ENCODE measurements at regions not wholly inside any gene's neighbourhood (a gene's known extent, or its start where the extent isn't known, plus 50 kb on each side); places are given as distances from the start of the nearest gene placed in this dataset.

DNA sequence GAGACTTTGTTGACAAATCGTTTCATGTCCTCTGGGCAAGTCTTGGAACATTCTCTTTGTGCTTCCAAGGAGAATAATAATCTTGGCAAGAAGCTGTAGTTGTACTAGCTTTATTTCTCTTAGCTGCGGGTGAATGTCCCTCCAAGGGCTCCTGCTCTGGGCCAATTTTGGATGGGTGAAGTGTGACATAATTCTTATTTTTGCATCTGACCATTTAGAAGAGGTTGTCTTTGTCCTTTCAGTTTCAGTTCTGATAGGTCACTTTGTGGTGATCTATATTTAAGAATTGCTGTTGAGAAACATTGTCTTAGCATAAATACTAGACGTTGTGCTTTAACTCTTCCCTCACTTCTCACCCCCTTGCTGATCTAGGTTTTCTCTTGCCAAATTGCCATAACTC lies 164.8 kb upstream of the RORA start:
- no peak overlapping the region for H3K27ac Mint-ChIP-seq
- no peaks in the 10 kb centered on the region for H3K4me1 Mint-ChIP-seq
- H3K4me3 Mint-ChIP-seq = no peak overlapping the region

GRCh38 chr15:61393524-61393923 lies 164.4 kb upstream of the RORA start:
- peaks cover 11% of the 10 kb centered on the region for H3K27me3 Mint-ChIP-seq
- peaks cover 2% of the 10 kb centered on the region for H3K27me3 ChIP-seq (ENCODE audit: control insufficient read depth, insufficient read depth, low read length)
- H3K4me1 Mint-ChIP-seq = no peaks in the 10 kb centered on the region
- DNase-seq (no peak), ATAC-seq (ENCODE audit: low read depth in 2 of 2) (no peak)
- no peaks in the 10 kb centered on the region for H3K4me1 ChIP-seq (ENCODE audit: control insufficient read depth, insufficient read depth, low read length, poor library complexity, severe bottlenecking)
- H3K36me3 ChIP-seq (ENCODE audit: control insufficient read depth, insufficient read depth, low read length) = no peaks in the 10 kb centered on the region
- H3K4me3 Mint-ChIP-seq = no peak overlapping the region
- H3K9me3 Mint-ChIP-seq = peaks cover 0 to 3% (median under 1%) of the 10 kb centered on the region in 7 donors
- H3K4me3 ChIP-seq (ENCODE audit: low read depth, low read length) = no peak overlapping the region
- no peak overlapping the region for H3K27ac Mint-ChIP-seq
- H3K36me3 Mint-ChIP-seq = no peaks in the 10 kb centered on the region
- no peak overlapping the region for H3K27ac ChIP-seq (ENCODE audit: insufficient read depth, low read length, poor library complexity, severe bottlenecking)
- H3K9me3 ChIP-seq (ENCODE audit: control insufficient read depth in 2 of 2, low read length in 2 of 2) = no peaks in the 10 kb centered on the region

More for the DNA sequence above, 164.8 kb upstream of the RORA start:
- Histone ChIP-seq H3K4me1 (ENCODE audit: control insufficient read depth, insufficient read depth, low read length, poor library complexity, severe bottlenecking) (no peaks in the 10 kb centered on the region), H3K4me3 (ENCODE audit: low read depth, low read length) (no peak overlapping the region), H3K36me3 (ENCODE audit: control insufficient read depth, insufficient read depth, low read length) (no peaks in the 10 kb centered on the region), H3K27me3 (ENCODE audit: control insufficient read depth, insufficient read depth, low read length) (peaks cover 2% of the 10 kb centered on the region), H3K27ac (ENCODE audit: insufficient read depth, low read length, poor library complexity, severe bottlenecking) (no peak overlapping the region), H3K9me3 (ENCODE audit: control insufficient read depth in 2 of 2, low read length in 2 of 2) (no peaks in the 10 kb centered on the region)
- Mint-ChIP-seq H3K36me3 (no peaks in the 10 kb centered on the region), H3K9me3 (peaks cover 0 to 3% (median 0%) of the 10 kb centered on the region in 7 donors), H3K27me3 (peaks cover 10% of the 10 kb centered on the region)
- DNase-seq = no peak
- no peak for ATAC-seq (ENCODE audit: low read depth in 2 of 2)

DNA sequence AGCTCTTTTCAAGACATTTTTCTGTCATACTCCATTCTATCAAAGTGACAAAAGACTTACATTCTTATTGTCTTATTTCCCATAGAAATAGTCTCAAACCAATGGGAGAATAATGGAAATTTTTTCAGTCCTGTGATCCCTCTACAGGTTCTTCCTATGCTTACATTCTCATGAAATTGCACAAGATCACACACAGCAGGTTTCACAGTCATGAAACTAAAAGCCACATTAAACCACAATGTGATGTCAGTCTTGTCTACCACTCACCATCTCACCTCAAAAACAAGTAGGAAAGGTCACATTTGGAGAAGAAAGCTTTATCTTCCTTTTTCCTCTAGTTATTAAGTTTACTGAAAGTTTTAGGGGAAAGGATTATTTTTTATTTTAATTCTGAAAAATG lies 161.0 kb upstream of the RORA start:
- H3K4me3 ChIP-seq (ENCODE audit: low read depth, low read length) = no peak overlapping the region
- H3K9me3 ChIP-seq (ENCODE audit: control insufficient read depth in 2 of 2, low read length in 2 of 2) = no peaks in the 10 kb centered on the region
- H3K4me1 ChIP-seq (ENCODE audit: control insufficient read depth, insufficient read depth, low read length, poor library complexity, severe bottlenecking) = no peaks in the 10 kb centered on the region
- Mint-ChIP-seq H3K9me3 (peaks cover 0 to 4% (median 3%) of the 10 kb centered on the region in 7 donors), H3K4me3 (no peak overlapping the region), H3K27ac (no peak overlapping the region), H3K36me3 (no peaks in the 10 kb centered on the region), H3K27me3 (peaks cover 11% of the 10 kb centered on the region), H3K4me1 (no peaks in the 10 kb centered on the region)
- DNase-seq = peak in 1 of 3 donors; percentile 4
- no peaks in the 10 kb centered on the region for H3K27me3 ChIP-seq (ENCODE audit: control insufficient read depth, insufficient read depth, low read length)
- H3K36me3 ChIP-seq (ENCODE audit: control insufficient read depth, insufficient read depth, low read length) = no peaks in the 10 kb centered on the region
- no peak for ATAC-seq (ENCODE audit: low read depth in 2 of 2)
- no peak overlapping the region for H3K27ac ChIP-seq (ENCODE audit: insufficient read depth, low read length, poor library complexity, severe bottlenecking)

DNA sequence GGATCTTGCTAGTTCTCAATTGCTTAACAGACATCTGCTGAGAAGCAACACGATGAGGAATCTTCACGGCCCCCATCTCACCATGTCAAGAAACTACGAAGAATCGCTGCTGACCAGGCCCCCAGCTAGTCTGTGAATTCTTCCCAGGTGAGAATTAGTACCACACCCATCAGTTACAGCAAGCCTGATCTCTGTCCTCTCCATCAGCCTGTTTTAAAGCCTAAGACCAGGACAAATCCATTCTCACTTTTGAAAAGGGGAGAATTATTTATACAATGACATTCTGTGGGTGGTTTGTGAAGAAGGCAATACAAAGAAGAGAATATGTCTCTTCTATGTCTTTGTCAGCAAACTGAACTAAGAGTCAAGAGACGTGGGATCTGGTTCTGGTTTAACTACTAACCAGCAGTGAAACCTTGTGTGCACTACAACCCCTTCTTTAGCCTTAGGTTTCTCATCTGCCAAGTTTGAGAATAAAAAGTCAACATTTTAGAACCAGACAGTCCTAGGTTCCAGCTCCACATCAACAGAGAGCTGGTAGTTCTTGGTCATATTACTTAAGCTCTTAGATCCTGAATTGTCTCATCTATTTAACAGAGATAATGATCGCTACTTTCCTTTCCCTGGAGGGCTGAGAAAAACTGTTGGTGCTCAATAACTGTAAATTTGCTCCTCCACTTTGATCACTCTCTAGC lies 160.4 kb upstream of the RORA start:
- ATAC-seq (ENCODE audit: low read depth in 2 of 2) (no peak), DNase-seq (no peak)
- H3K9me3 ChIP-seq (ENCODE audit: control insufficient read depth in 2 of 2, low read length in 2 of 2) = no peaks in the 10 kb centered on the region
- Mint-ChIP-seq H3K36me3 (no peaks in the 10 kb centered on the region), H3K27ac (no peak overlapping the region), H3K4me1 (no peaks in the 10 kb centered on the region), H3K27me3 (peaks cover 11% of the 10 kb centered on the region), H3K9me3 (peaks cover 0 to 4% (median 3%) of the 10 kb centered on the region in 7 donors), H3K4me3 (no peak overlapping the region)
- no peaks in the 10 kb centered on the region for H3K36me3 ChIP-seq (ENCODE audit: control insufficient read depth, insufficient read depth, low read length)
- H3K4me3 ChIP-seq (ENCODE audit: low read depth, low read length) = no peak overlapping the region
- no peaks in the 10 kb centered on the region for H3K27me3 ChIP-seq (ENCODE audit: control insufficient read depth, insufficient read depth, low read length)
- H3K27ac ChIP-seq (ENCODE audit: insufficient read depth, low read length, poor library complexity, severe bottlenecking) = no peak overlapping the region
- H3K4me1 ChIP-seq (ENCODE audit: control insufficient read depth, insufficient read depth, low read length, poor library complexity, severe bottlenecking) = no peaks in the 10 kb centered on the region

DNA sequence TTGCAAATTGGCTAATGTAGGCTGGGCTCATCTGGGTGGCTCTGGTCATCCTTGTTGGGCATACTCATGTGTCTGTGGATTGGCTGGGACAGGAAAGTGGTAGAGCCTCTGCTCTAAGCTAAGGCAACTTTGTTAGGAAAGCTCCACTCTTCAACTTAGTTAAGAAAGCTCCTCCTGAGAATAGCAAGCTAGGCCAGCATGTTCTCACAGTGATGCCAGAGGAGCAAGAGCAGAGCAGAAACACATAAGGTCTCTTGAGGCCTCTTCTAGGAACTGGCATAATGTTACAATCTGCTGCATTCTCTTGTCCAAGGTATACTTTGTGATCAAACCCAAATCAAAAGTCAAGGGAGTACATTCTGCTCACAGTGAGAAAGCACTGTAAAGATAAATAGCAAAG lies 158.6 kb upstream of the RORA start:
- Mint-ChIP-seq H3K36me3 (no peaks in the 10 kb centered on the region), H3K27ac (no peak overlapping the region), H3K9me3 (peaks cover 0 to 5% (median 3%) of the 10 kb centered on the region in 7 donors), H3K4me1 (no peaks in the 10 kb centered on the region), H3K27me3 (peaks cover 6% of the 10 kb centered on the region), H3K4me3 (no peak overlapping the region)
- DNase-seq (no peak), ATAC-seq (ENCODE audit: low read depth in 2 of 2) (no peak)
- Histone ChIP-seq H3K36me3 (ENCODE audit: control insufficient read depth, insufficient read depth, low read length) (no peaks in the 10 kb centered on the region), H3K27me3 (ENCODE audit: control insufficient read depth, insufficient read depth, low read length) (no peaks in the 10 kb centered on the region), H3K27ac (ENCODE audit: insufficient read depth, low read length, poor library complexity, severe bottlenecking) (no peak overlapping the region), H3K4me3 (ENCODE audit: low read depth, low read length) (no peak overlapping the region), H3K9me3 (ENCODE audit: control insufficient read depth in 2 of 2, low read length in 2 of 2) (no peaks in the 10 kb centered on the region), H3K4me1 (ENCODE audit: control insufficient read depth, insufficient read depth, low read length, poor library complexity, severe bottlenecking) (no peaks in the 10 kb centered on the region)

GRCh38 chr15:61383421-61383820 lies 154.3 kb upstream of the RORA start:
- no peaks in the 10 kb centered on the region for H3K4me1 ChIP-seq (ENCODE audit: control insufficient read depth, insufficient read depth, low read length, poor library complexity, severe bottlenecking)
- H3K4me3 Mint-ChIP-seq = no peak overlapping the region
- no peaks in the 10 kb centered on the region for H3K9me3 ChIP-seq (ENCODE audit: control insufficient read depth in 2 of 2, low read length in 2 of 2)
- H3K36me3 ChIP-seq (ENCODE audit: control insufficient read depth, insufficient read depth, low read length) = no peaks in the 10 kb centered on the region
- DNase-seq (no peak), ATAC-seq (ENCODE audit: low read depth in 2 of 2) (no peak)
- H3K27ac ChIP-seq (ENCODE audit: insufficient read depth, low read length, poor library complexity, severe bottlenecking) = no peak overlapping the region
- peaks cover 0 to 4% (median 3%) of the 10 kb centered on the region in 7 donors for H3K9me3 Mint-ChIP-seq
- no peak overlapping the region for H3K27ac Mint-ChIP-seq
- H3K27me3 ChIP-seq (ENCODE audit: control insufficient read depth, insufficient read depth, low read length) = peaks cover 2% of the 10 kb centered on the region
- no peak overlapping the region for H3K4me3 ChIP-seq (ENCODE audit: low read depth, low read length)
- no peaks in the 10 kb centered on the region for H3K27me3 Mint-ChIP-seq
- H3K4me1 Mint-ChIP-seq = no peaks in the 10 kb centered on the region
- no peaks in the 10 kb centered on the region for H3K36me3 Mint-ChIP-seq

DNA sequence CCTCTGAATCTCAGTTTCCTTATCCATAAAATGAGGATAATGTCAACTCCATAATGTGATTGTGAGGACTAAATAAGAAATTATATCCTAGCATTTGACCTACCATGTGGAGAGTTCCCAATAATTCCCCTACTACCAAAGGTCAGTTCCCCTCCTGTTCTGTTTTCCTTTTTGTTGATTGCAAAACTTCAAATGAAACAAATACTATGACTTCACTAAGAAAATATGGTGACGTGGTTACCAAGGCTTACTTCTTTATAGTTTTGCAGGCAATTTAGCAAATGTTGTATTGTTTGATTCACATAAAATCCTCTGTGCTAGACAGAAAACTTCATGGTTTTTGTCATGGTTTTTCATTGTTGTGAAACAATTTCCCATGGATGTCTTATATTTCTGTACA lies 153.8 kb upstream of the RORA start:
- Histone ChIP-seq H3K4me3 (ENCODE audit: low read depth, low read length) (no peak overlapping the region), H3K27ac (ENCODE audit: insufficient read depth, low read length, poor library complexity, severe bottlenecking) (no peak overlapping the region), H3K36me3 (ENCODE audit: control insufficient read depth, insufficient read depth, low read length) (no peaks in the 10 kb centered on the region), H3K9me3 (ENCODE audit: control insufficient read depth in 2 of 2, low read length in 2 of 2) (no peaks in the 10 kb centered on the region), H3K27me3 (ENCODE audit: control insufficient read depth, insufficient read depth, low read length) (peaks cover 2% of the 10 kb centered on the region), H3K4me1 (ENCODE audit: control insufficient read depth, insufficient read depth, low read length, poor library complexity, severe bottlenecking) (no peaks in the 10 kb centered on the region)
- Mint-ChIP-seq H3K9me3 (peaks cover 0 to 4% (median 1%) of the 10 kb centered on the region in 7 donors), H3K36me3 (no peaks in the 10 kb centered on the region), H3K4me3 (no peak overlapping the region), H3K4me1 (no peaks in the 10 kb centered on the region), H3K27me3 (no peaks in the 10 kb centered on the region), H3K27ac (no peak overlapping the region)
- no peak for DNase-seq
- no peak for ATAC-seq (ENCODE audit: low read depth in 2 of 2)

DNA sequence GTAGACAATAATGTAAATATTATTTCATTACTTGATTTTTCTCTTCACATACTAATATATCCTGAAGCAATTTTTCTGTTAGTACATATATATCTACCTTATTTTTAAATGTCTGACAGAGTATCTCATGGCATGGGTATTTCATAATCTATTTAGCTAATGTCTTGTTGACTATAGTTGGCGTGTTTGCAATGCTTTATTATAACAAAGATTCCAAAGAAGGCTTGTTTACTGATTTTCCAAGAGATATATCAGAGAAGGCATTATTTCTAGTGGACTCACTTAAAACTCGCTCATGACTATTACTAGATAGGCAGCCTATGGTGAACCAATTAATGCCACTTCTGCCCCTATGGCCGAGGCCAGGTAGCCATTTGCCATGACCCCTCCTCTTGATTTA lies 152.4 kb upstream of the RORA start:
- Mint-ChIP-seq H3K4me1 (no peaks in the 10 kb centered on the region), H3K9me3 (peaks cover 0 to 4% (median 0%) of the 10 kb centered on the region in 7 donors), H3K27me3 (no peaks in the 10 kb centered on the region), H3K4me3 (no peak overlapping the region), H3K36me3 (no peaks in the 10 kb centered on the region), H3K27ac (no peak overlapping the region)
- ATAC-seq (ENCODE audit: low read depth in 2 of 2) (no peak), DNase-seq (no peak)
- Histone ChIP-seq H3K36me3 (ENCODE audit: control insufficient read depth, insufficient read depth, low read length) (no peaks in the 10 kb centered on the region), H3K4me3 (ENCODE audit: low read depth, low read length) (no peak overlapping the region), H3K27ac (ENCODE audit: insufficient read depth, low read length, poor library complexity, severe bottlenecking) (no peak overlapping the region), H3K27me3 (ENCODE audit: control insufficient read depth, insufficient read depth, low read length) (peaks cover 2% of the 10 kb centered on the region), H3K4me1 (ENCODE audit: control insufficient read depth, insufficient read depth, low read length, poor library complexity, severe bottlenecking) (no peaks in the 10 kb centered on the region), H3K9me3 (ENCODE audit: control insufficient read depth in 2 of 2, low read length in 2 of 2) (no peaks in the 10 kb centered on the region)

Measured in CD4-positive, CD25-positive, alpha-beta regulatory T cell (primary cell).